ENCODE measurements at regions not wholly inside any gene's neighbourhood (a gene's known extent, or its start where the extent isn't known, plus 50 kb on each side); places are given as distances from the start of the nearest gene placed in this dataset.

DNA sequence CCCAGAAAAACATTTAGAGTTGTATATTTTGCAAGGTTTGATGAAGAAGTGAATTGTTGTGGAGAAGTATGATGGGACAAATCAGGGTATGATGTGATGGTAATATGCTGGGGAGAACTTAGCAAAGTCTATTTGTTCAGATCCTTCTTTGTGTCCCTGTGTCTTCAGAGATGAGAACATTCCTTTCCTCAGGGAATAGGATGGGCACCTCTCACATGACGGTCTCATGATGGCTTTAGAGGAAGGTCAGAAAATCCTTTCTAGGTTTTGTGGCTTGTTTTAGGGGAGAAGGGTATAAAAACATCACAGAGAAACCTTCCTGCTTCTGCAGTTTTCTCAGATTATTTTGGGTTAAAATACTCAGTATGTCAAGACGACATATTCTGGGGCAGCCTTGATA, 171.3 kb upstream of the NRIP1 start:
- H3K36me3 Mint-ChIP-seq (ENCODE audit: low read depth), result no peaks in the 10 kb centered on the region
- ATAC-seq (no peak), DNase-seq (ENCODE audit: low spot score) (no peak)
- H3K9me2 ChIP-seq (ENCODE audit: insufficient read depth), result no peaks in the 10 kb centered on the region
- no peak overlapping the region for H3K4me3 ChIP-seq
- H3K79me2 ChIP-seq (replicated peaks; ENCODE audit: insufficient read depth), result no peaks in the 10 kb centered on the region
- H3K4me1 ChIP-seq (ENCODE audit: insufficient read depth), result peaks cover 6% of the 10 kb centered on the region; the same call in 1 of the 2 replicates
- H3K4me1 Mint-ChIP-seq, result peaks cover 6% of the 10 kb centered on the region; the same call in 1 of the 3 replicates
- TF ChIP-seq POLR2AphosphoS5 (IDR thresholded peaks at IDR 0.05; ENCODE audit: low read depth), result no peak
- TF ChIP-seq, protein P1, sequence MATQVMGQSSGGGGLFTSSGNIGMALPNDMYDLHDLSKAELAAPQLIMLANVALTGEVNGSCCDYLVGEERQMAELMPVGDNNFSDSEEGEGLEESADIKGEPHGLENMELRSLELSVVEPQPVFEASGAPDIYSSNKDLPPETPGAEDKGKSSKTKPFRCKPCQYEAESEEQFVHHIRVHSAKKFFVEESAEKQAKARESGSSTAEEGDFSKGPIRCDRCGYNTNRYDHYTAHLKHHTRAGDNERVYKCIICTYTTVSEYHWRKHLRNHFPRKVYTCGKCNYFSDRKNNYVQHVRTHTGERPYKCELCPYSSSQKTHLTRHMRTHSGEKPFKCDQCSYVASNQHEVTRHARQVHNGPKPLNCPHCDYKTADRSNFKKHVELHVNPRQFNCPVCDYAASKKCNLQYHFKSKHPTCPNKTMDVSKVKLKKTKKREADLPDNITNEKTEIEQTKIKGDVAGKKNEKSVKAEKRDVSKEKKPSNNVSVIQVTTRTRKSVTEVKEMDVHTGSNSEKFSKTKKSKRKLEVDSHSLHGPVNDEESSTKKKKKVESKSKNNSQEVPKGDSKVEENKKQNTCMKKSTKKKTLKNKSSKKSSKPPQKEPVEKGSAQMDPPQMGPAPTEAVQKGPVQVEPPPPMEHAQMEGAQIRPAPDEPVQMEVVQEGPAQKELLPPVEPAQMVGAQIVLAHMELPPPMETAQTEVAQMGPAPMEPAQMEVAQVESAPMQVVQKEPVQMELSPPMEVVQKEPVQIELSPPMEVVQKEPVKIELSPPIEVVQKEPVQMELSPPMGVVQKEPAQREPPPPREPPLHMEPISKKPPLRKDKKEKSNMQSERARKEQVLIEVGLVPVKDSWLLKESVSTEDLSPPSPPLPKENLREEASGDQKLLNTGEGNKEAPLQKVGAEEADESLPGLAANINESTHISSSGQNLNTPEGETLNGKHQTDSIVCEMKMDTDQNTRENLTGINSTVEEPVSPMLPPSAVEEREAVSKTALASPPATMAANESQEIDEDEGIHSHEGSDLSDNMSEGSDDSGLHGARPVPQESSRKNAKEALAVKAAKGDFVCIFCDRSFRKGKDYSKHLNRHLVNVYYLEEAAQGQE (IDR thresholded peaks at IDR 0.05; ENCODE audit: unreplicated experiment), result no peak
- TF ChIP-seq ZNF114 (CRISPR knock-in tag; IDR thresholded peaks at IDR 0.05), result no peak
- TF ChIP-seq, protein P2, sequence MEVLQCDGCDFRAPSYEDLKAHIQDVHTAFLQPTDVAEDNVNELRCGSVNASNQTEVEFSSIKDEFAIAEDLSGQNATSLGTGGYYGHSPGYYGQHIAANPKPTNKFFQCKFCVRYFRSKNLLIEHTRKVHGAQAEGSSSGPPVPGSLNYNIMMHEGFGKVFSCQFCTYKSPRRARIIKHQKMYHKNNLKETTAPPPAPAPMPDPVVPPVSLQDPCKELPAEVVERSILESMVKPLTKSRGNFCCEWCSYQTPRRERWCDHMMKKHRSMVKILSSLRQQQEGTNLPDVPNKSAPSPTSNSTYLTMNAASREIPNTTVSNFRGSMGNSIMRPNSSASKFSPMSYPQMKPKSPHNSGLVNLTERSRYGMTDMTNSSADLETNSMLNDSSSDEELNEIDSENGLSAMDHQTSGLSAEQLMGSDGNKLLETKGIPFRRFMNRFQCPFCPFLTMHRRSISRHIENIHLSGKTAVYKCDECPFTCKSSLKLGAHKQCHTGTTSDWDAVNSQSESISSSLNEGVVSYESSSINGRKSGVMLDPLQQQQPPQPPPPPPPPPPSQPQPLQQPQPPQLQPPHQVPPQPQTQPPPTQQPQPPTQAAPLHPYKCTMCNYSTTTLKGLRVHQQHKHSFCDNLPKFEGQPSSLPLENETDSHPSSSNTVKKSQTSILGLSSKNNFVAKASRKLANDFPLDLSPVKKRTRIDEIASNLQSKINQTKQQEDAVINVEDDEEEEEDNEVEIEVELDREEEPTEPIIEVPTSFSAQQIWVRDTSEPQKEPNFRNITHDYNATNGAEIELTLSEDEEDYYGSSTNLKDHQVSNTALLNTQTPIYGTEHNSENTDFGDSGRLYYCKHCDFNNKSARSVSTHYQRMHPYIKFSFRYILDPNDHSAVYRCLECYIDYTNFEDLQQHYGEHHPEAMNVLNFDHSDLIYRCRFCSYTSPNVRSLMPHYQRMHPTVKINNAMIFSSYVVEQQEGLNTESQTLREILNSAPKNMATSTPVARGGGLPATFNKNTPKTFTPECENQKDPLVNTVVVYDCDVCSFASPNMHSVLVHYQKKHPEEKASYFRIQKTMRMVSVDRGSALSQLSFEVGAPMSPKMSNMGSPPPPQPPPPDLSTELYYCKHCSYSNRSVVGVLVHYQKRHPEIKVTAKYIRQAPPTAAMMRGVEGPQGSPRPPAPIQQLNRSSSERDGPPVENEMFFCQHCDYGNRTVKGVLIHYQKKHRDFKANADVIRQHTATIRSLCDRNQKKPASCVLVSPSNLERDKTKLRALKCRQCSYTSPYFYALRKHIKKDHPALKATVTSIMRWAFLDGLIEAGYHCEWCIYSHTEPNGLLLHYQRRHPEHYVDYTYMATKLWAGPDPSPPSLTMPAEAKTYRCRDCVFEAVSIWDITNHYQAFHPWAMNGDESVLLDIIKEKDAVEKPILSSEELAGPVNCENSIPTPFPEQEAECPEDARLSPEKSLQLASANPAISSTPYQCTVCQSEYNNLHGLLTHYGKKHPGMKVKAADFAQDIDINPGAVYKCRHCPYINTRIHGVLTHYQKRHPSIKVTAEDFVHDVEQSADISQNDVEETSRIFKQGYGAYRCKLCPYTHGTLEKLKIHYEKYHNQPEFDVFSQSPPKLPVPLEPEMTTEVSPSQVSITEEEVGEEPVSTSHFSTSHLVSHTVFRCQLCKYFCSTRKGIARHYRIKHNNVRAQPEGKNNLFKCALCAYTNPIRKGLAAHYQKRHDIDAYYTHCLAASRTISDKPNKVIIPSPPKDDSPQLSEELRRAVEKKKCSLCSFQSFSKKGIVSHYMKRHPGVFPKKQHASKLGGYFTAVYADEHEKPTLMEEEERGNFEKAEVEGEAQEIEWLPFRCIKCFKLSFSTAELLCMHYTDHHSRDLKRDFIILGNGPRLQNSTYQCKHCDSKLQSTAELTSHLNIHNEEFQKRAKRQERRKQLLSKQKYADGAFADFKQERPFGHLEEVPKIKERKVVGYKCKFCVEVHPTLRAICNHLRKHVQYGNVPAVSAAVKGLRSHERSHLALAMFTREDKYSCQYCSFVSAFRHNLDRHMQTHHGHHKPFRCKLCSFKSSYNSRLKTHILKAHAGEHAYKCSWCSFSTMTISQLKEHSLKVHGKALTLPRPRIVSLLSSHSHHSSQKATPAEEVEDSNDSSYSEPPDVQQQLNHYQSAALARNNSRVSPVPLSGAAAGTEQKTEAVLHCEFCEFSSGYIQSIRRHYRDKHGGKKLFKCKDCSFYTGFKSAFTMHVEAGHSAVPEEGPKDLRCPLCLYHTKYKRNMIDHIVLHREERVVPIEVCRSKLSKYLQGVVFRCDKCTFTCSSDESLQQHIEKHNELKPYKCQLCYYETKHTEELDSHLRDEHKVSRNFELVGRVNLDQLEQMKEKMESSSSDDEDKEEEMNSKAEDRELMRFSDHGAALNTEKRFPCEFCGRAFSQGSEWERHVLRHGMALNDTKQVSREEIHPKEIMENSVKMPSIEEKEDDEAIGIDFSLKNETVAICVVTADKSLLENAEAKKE (CRISPR knock-in tag; IDR thresholded peaks at IDR 0.05), result no peak
- TF ChIP-seq, protein P3, sequence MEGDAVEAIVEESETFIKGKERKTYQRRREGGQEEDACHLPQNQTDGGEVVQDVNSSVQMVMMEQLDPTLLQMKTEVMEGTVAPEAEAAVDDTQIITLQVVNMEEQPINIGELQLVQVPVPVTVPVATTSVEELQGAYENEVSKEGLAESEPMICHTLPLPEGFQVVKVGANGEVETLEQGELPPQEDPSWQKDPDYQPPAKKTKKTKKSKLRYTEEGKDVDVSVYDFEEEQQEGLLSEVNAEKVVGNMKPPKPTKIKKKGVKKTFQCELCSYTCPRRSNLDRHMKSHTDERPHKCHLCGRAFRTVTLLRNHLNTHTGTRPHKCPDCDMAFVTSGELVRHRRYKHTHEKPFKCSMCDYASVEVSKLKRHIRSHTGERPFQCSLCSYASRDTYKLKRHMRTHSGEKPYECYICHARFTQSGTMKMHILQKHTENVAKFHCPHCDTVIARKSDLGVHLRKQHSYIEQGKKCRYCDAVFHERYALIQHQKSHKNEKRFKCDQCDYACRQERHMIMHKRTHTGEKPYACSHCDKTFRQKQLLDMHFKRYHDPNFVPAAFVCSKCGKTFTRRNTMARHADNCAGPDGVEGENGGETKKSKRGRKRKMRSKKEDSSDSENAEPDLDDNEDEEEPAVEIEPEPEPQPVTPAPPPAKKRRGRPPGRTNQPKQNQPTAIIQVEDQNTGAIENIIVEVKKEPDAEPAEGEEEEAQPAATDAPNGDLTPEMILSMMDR (conservative IDR thresholded peaks at IDR 0.05; ENCODE audit: low read depth in 2 of 2), result no peak
- TF ChIP-seq EZH2 (IDR thresholded peaks at IDR 0.05; ENCODE audit: low read depth, unreplicated experiment), result no peak
- no peak for TF ChIP-seq ZNF331 (CRISPR knock-in tag; IDR thresholded peaks at IDR 0.05; ENCODE audit: low read depth)
- TF ChIP-seq EZH2phosphoT487 (IDR thresholded peaks at IDR 0.05; ENCODE audit: unreplicated experiment), result no peak
- no peak for TF ChIP-seq NANOG (IDR thresholded peaks at IDR 0.05; ENCODE audit: borderline replicate concordance)
- no peak for TF ChIP-seq CREB1 (CRISPR knock-in tag; IDR thresholded peaks at IDR 0.05; ENCODE audit: low read depth)
- TF ChIP-seq JUNB (IDR thresholded peaks at IDR 0.05; ENCODE audit: unreplicated experiment), result no peak
- TF ChIP-seq STAT1 (IDR thresholded peaks at IDR 0.05; ENCODE audit: unreplicated experiment), result no peak
- TF ChIP-seq, protein P4, sequence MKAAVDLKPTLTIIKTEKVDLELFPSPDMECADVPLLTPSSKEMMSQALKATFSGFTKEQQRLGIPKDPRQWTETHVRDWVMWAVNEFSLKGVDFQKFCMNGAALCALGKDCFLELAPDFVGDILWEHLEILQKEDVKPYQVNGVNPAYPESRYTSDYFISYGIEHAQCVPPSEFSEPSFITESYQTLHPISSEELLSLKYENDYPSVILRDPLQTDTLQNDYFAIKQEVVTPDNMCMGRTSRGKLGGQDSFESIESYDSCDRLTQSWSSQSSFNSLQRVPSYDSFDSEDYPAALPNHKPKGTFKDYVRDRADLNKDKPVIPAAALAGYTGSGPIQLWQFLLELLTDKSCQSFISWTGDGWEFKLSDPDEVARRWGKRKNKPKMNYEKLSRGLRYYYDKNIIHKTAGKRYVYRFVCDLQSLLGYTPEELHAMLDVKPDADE (IDR thresholded peaks at IDR 0.05), result no peak
- H3K9me3 Mint-ChIP-seq, result no peaks in the 10 kb centered on the region
- H3K4me2 ChIP-seq, result no peak overlapping the region
- H3K27me3 ChIP-seq (ENCODE audit: insufficient read depth), result peaks cover 14% of the 10 kb centered on the region
- H3K27me3 Mint-ChIP-seq (ENCODE audit: insufficient read depth, low read depth, poor library complexity), result no peaks in the 10 kb centered on the region
- no peaks in the 10 kb centered on the region; the same call in 1 of the 2 replicates for H4K20me1 ChIP-seq (replicated peaks; ENCODE audit: insufficient read depth)
- H3K27ac ChIP-seq (ENCODE audit: low read depth), result no peak overlapping the region
- no peaks in the 10 kb centered on the region for H3F3A ChIP-seq (replicated peaks; ENCODE audit: low read depth)
- no peaks in the 10 kb centered on the region for H3K36me3 ChIP-seq (ENCODE audit: insufficient read depth)
- H3K4me3 Mint-ChIP-seq, result no peak overlapping the region
- H2AFZ ChIP-seq, result no peak overlapping the region
- no peak overlapping the region for H3K27ac Mint-ChIP-seq

Data from GM23338 (cell line).